ENCODE measurements at regions not wholly inside any gene's neighbourhood (a gene's known extent, or its start where the extent isn't known, plus 50 kb on each side); places are given as distances from the start of the nearest gene placed in this dataset.

- TF ChIP-seq, protein P1, sequence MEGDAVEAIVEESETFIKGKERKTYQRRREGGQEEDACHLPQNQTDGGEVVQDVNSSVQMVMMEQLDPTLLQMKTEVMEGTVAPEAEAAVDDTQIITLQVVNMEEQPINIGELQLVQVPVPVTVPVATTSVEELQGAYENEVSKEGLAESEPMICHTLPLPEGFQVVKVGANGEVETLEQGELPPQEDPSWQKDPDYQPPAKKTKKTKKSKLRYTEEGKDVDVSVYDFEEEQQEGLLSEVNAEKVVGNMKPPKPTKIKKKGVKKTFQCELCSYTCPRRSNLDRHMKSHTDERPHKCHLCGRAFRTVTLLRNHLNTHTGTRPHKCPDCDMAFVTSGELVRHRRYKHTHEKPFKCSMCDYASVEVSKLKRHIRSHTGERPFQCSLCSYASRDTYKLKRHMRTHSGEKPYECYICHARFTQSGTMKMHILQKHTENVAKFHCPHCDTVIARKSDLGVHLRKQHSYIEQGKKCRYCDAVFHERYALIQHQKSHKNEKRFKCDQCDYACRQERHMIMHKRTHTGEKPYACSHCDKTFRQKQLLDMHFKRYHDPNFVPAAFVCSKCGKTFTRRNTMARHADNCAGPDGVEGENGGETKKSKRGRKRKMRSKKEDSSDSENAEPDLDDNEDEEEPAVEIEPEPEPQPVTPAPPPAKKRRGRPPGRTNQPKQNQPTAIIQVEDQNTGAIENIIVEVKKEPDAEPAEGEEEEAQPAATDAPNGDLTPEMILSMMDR (IDR thresholded peaks at IDR 0.05; ENCODE audit: extremely low read depth, low read depth, low read length) = no peak
- no peaks in the 10 kb centered on the region for H3K4me1 ChIP-seq (ENCODE audit: insufficient read depth, low read length)
- H4K20me1 ChIP-seq (ENCODE audit: insufficient read depth, low read length) = no peaks in the 10 kb centered on the region
- no peaks in the 10 kb centered on the region for H3K27me3 ChIP-seq (ENCODE audit: insufficient read depth, low read length)
- no peaks in the 10 kb centered on the region for H3K9me3 ChIP-seq (ENCODE audit: low read depth, low read length)
- no peak overlapping the region for H3K27ac ChIP-seq (ENCODE audit: low read depth, low read length)
- no peak for DNase-seq (ENCODE audit: insufficient read length, low spot score, missing footprints)
- H3K4me3 ChIP-seq (ENCODE audit: insufficient read depth, low read length) = no peak overlapping the region
- H2AFZ ChIP-seq (ENCODE audit: low read length) = no peak overlapping the region
- no peak overlapping the region for H3K4me2 ChIP-seq (ENCODE audit: insufficient read depth, low read length)
- no peaks in the 10 kb centered on the region for H3K36me3 ChIP-seq (ENCODE audit: insufficient read depth, low read length)
- H3K79me2 ChIP-seq (ENCODE audit: insufficient read depth, low read length) = no peaks in the 10 kb centered on the region
Measured at GRCh38 chr14:66177935-66178334, 308.2 kb upstream of the CCDC196 start.

DNA sequence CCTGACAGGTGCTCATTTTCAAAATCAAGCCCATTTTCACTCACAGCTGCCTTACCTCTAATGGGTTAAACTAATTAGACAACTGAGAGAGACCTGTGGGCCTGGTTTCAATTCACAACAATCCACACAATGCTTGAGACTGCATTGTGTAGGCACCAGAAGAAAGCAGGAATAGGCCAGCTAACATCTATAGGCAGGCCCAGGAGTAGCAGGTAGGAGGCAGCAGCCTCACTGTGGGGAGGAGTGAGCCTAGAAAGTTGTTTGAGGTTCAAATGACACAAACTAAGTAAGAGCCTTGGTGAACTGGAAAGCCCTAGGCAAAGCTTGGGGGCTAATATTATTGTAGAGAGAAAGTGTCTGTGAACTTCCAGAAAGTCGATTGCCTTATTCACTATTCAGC, 289.5 kb upstream of the CCDC196 start:
- H3K27me3 ChIP-seq (ENCODE audit: insufficient read depth, low read length) = no peaks in the 10 kb centered on the region
- no peaks in the 10 kb centered on the region for H4K20me1 ChIP-seq (ENCODE audit: insufficient read depth, low read length)
- H3K4me3 ChIP-seq (ENCODE audit: insufficient read depth, low read length) = no peak overlapping the region
- DNase-seq (ENCODE audit: insufficient read length, low spot score, missing footprints) = no peak
- TF ChIP-seq, protein P1 (IDR thresholded peaks at IDR 0.05; ENCODE audit: extremely low read depth, low read depth, low read length) = no peak
- H2AFZ ChIP-seq (ENCODE audit: low read length) = no peak overlapping the region
- no peaks in the 10 kb centered on the region for H3K36me3 ChIP-seq (ENCODE audit: insufficient read depth, low read length)
- H3K9me3 ChIP-seq (ENCODE audit: low read depth, low read length) = no peaks in the 10 kb centered on the region
- no peaks in the 10 kb centered on the region for H3K4me1 ChIP-seq (ENCODE audit: insufficient read depth, low read length)
- H3K79me2 ChIP-seq (ENCODE audit: insufficient read depth, low read length) = no peaks in the 10 kb centered on the region
- no peak overlapping the region for H3K27ac ChIP-seq (ENCODE audit: low read depth, low read length)
- H3K4me2 ChIP-seq (ENCODE audit: insufficient read depth, low read length) = no peak overlapping the region

- no peak overlapping the region for H3K4me2 ChIP-seq (ENCODE audit: insufficient read depth, low read length)
- H4K20me1 ChIP-seq (ENCODE audit: insufficient read depth, low read length) = no peaks in the 10 kb centered on the region
- DNase-seq (ENCODE audit: insufficient read length, low spot score, missing footprints) = no peak
- no peak overlapping the region for H3K4me3 ChIP-seq (ENCODE audit: insufficient read depth, low read length)
- H3K36me3 ChIP-seq (ENCODE audit: insufficient read depth, low read length) = no peaks in the 10 kb centered on the region
- TF ChIP-seq, protein P1 (IDR thresholded peaks at IDR 0.05; ENCODE audit: extremely low read depth, low read depth, low read length) = no peak
- H3K4me1 ChIP-seq (ENCODE audit: insufficient read depth, low read length) = no peaks in the 10 kb centered on the region
- H3K27ac ChIP-seq (ENCODE audit: low read depth, low read length) = no peak overlapping the region
- no peaks in the 10 kb centered on the region for H3K27me3 ChIP-seq (ENCODE audit: insufficient read depth, low read length)
- H3K9me3 ChIP-seq (ENCODE audit: low read depth, low read length) = no peaks in the 10 kb centered on the region
- H3K79me2 ChIP-seq (ENCODE audit: insufficient read depth, low read length) = no peaks in the 10 kb centered on the region
- H2AFZ ChIP-seq (ENCODE audit: low read length) = no peak overlapping the region
Measured at GRCh38 chr14:66197276-66197675, 288.9 kb upstream of the CCDC196 start.

DNA sequence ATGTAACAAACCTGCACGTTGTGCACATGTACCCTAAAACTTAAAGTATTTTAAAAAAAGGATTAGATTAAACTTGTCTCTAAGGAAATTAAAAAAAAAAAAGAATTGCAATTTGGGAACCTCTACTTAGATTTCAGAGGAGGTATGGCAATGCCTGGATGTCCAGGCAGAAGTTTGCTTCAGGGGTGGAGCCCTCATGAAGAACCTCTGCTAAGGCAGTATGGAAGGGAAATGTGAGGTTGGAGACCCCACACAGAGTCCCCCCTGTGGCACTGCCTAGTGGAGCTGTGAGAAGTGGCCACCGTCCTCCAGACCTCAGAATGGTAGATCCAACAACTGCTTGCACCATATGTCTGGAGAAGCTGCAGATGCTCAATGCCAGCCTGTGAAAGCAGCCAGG, 279.6 kb upstream of the CCDC196 start:
- Histone ChIP-seq H3K36me3 (ENCODE audit: insufficient read depth, low read length) (no peaks in the 10 kb centered on the region), H2AFZ (ENCODE audit: low read length) (no peak overlapping the region), H3K9me3 (ENCODE audit: low read depth, low read length) (no peaks in the 10 kb centered on the region), H4K20me1 (ENCODE audit: insufficient read depth, low read length) (no peaks in the 10 kb centered on the region), H3K4me2 (ENCODE audit: insufficient read depth, low read length) (no peak overlapping the region), H3K27me3 (ENCODE audit: insufficient read depth, low read length) (no peaks in the 10 kb centered on the region), H3K4me1 (ENCODE audit: insufficient read depth, low read length) (no peaks in the 10 kb centered on the region), H3K4me3 (ENCODE audit: insufficient read depth, low read length) (no peak overlapping the region), H3K79me2 (ENCODE audit: insufficient read depth, low read length) (no peaks in the 10 kb centered on the region), H3K27ac (ENCODE audit: low read depth, low read length) (no peak overlapping the region)
- TF ChIP-seq, protein P1 (IDR thresholded peaks at IDR 0.05; ENCODE audit: extremely low read depth, low read depth, low read length) = no peak
- DNase-seq (ENCODE audit: insufficient read length, low spot score, missing footprints) = no peak

Data from osteoblast (primary cell).